Activated CD4-positive, alpha-beta T cell treated with anti-CD3 and anti-CD28 coated beads, Interleukin-2, amount 50 U/mL, for 24 hours (primary cell): ENCODE measurements at regions not wholly inside any gene's neighbourhood (a gene's known extent, or its start where the extent isn't known, plus 50 kb on each side); places are given as distances from the start of the nearest gene placed in this dataset.
"Not testable (repeated sequence)": the region's sequence is repeated elsewhere in the genome, so short reads cannot be mapped to it uniquely, and the experiment has no call there.

Experiments used
- DNase-seq, 2 donors: peaks; one replicate each; pipeline ENCODE4 v3.0.0-alpha.2; 2020; ENCODE audit warnings: low read depth in 1 of 2, low spot score in 1 of 2

DNA sequence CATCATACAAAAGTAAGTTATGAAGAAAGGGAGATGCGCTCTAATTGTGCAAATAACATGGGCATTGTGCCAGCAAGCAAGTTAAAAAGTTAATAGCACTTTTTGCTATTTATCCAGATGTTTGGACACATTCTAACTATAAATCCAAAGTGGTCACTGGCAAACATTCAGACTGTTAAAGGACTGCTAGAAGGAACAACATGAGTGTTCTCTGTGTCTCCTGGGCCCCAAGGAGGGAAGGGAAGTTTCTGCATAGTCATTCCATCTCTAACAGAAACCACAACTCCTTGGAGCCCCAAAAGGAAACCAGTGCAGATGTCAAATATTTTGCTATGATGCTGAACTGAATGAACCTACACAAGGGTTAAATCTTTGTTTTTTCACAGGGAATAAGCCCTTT lies 213.3 kb upstream of the HNRNPA3 start:
- no peak for DNase-seq

DNA sequence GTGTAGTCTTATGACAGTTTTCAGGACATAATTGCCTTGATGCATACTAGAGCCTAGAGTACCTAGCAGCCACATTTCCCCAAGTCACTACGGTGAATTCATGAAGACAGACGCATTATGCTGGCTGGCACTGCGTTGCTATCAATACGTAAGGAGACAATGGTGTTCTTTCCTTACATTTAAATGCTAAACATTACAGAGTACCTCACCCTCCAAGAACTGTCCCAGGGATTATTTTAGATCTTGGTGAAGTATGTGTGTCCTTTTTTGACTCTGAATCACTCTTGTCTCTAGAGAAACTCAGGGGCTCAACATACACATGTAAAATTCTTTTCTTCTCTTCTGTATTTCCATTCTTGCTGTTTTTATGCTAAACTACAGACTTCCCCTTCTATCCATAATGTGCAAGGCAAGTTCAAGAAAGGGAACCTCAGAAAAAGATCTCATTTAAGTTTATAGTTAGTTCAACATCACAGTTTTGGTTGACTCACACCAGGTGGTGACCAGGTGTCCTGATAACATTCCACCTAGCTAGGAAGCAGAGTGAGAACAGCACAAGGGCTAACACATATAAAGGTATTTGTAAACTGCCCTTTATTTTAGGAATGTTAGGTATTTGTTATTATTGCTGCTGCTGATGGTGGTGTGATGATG lies 212.4 kb upstream of the HNRNPA3 start:
- DNase-seq: no peak

DNA sequence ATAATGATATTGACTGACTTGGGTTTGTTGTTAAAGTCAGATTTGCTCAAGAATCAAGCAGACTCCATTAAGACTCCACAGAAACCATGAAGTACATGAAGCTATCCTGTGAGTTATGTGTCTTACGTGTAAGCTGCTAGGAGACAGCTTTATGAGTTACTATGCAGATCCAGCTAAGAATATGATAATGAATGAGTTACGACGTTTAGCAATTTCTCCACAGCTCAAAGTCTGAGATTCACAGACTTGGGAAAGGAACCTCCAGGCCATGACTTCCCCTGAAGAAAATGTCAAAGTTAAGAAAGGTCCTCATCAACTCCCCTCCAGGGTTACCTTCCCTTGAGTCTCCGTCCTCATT lies 211.9 kb upstream of the HNRNPA3 start:
- DNase-seq: no peak

DNA sequence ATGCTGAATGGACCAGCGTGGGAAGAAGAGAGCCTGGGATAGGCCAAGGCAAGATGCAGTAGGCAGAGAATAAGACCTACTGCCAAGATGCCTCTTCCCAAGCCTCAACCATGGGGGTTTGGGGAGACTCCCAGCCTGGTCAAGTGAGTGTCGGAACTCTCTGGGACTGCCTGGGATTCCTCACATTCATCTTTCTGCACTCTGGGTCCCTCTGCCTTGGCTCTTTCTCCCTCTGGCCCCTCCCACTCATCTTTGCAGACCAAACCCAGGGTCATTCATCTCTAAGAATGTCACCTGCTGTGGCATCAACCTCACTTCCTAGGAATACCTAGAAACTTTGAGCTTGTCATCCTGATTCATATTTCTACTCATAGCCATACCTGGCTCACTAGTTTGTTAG lies 211.3 kb upstream of the HNRNPA3 start:
- no peak for DNase-seq

DNA sequence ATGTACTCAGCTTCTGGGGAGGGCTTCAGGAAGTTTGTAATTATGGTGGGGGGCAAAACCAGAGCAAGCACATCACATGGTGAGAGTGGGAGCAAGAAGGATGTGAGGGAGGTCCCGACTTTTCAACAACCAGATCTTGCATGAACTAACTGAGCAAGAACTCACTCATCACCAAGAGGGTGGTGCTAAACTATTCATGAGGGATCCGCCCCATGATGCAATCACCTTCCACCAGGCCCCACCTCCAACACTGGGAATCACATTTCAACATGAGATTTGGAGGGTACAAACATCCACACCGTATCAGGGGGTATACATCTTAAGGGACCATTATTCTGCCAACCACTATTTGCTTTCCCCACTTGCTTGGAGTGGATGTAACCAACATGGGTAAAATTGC lies 209.6 kb upstream of the HNRNPA3 start:
- DNase-seq: no peak

- DNase-seq: not testable (repeated sequence)
These were observed 204.9 kb upstream of the HNRNPA3 start for GRCh38 chr2:177007726-177008125.

- DNase-seq: not testable (repeated sequence)
These were observed 203.9 kb upstream of the HNRNPA3 start for GRCh38 chr2:177008662-177009061.

- no peak for DNase-seq
These were observed 202.4 kb upstream of the HNRNPA3 start for GRCh38 chr2:177010146-177010545.

DNA sequence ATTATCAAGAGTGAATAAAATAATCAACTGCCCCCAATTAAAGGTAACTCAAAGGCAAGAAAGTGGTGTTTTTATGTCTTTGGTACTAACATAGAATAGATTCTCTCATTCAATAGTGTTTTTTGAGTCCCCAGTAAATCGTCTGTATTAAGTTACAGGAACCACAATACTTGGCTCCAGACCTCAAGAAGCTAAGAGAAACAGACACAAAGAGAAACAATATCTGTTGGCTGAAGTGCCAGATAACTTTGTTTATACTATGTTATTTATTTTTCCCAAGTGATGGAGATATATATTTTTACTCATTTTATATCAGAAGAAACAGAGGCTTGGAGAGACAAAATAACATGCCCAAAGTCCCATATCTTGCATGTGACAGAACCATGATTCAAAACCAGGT lies 201.7 kb upstream of the HNRNPA3 start:
- no peak for DNase-seq

DNA sequence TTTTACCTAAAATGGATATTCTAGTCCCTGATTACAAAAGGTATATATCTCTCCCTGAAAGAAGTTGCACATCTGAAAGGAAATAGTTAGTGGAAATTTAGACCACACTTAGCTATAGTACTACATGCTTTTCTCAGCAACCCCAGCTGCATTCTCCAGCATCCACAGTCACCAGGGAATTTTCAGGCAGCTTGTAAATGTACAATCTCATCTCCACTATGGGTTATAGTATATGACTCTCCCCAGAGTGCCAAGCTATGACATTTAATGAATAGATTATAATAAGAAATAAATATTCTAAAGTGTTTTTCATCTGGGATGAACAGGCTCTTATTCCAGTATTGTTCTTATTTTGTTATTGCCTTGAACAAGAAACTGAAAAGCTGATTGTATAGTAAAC lies 197.6 kb upstream of the HNRNPA3 start:
- no peak for DNase-seq

DNA sequence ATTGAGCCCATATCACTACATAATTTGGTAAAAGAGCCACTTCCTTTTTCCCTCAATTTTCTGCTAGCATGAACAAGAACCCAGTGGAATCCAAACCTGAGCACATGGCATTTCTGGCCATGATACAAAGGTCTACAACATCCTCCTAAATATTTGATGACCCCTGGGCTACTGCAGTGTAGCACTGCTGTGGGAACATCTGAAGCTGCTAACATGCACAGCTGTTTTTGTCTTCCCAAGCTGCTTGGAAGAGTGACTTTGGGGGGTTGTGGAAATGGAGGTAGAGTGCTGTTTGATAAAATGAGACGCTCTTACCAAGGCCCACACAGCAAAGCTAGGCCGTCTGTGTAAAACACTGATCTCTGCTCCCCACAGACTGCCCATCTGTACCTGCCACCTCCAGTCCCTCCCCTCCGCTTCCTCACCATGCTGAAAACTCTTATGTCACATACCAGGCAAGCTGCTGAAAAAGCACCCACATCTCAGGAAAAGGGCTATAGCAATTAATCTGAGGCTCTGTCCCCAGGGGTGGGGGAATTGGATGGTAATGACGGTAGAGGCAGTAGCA lies 197.2 kb upstream of the HNRNPA3 start:
- no peak for DNase-seq

- DNase-seq: no peak
These were observed 192.0 kb upstream of the HNRNPA3 start for GRCh38 chr2:177020524-177021119.

GRCh38 chr2:177021706-177022343 lies 190.8 kb upstream of the HNRNPA3 start:
- no peak for DNase-seq

GRCh38 chr2:177024765-177025164 lies 187.8 kb upstream of the HNRNPA3 start:
- no peak for DNase-seq

- DNase-seq: no peak
These were observed 186.3 kb upstream of the HNRNPA3 start for GRCh38 chr2:177026253-177026652.

DNA sequence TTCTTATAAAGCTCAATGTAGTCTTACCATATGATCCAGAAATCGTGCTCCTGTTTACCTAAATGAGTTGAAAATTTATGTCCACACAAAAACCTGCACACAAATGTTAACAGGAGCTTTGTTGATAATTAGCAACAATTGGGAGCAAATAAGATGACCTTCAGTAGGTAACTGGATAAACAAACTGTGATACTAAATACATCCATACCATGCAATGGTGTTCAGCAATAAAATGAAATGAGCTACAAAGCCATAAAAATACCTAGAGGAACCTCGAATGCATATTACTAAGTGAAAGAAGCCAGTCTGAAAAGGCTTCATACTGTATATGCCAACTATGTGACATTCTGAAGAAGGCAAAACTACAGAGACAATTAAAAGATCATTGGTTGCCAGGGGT lies 185.6 kb upstream of the HNRNPA3 start:
- no peak for DNase-seq

- DNase-seq: no peak
These were observed 184.3 kb upstream of the HNRNPA3 start for GRCh38 chr2:177028296-177028695.

- no peak for DNase-seq
These were observed 183.5 kb upstream of the HNRNPA3 start for GRCh38 chr2:177029075-177029474.

DNA sequence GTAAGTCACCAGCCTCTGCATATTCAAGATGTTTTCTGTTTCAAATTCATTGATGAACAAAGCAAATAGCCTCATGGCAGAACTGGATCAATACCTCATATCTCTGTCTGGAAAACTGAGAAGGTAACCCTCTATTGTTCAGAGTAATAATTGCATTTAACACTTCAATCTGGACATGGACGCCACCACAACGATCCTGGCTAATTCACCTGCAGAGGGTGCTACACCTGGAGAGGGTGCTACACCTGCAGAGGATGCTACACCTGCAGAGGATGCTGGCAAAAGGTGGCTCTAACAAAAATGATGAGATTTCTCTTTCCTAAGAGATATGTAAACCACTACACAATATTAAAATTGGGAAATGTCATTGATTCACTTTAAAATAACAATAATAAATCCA lies 183.1 kb upstream of the HNRNPA3 start:
- DNase-seq: no peak

DNA sequence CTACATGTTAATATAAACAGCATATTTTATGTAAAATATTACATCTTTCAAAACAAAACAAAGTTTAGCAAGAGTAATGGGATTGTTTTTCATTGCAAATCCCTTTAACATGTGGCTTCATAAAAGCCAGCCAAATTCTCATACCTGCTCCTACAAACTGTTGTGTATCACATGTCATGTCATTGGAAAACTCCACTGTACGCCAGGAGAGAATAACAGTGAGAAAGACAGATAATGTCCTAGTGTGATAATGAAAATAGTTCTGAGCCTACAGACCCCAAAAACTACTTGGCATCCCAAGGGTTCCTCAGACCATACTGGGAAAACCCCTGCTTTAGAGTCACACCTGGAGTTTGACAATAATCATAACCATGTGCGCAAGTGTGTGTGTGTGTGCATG lies 182.7 kb upstream of the HNRNPA3 start:
- DNase-seq: no peak

DNA sequence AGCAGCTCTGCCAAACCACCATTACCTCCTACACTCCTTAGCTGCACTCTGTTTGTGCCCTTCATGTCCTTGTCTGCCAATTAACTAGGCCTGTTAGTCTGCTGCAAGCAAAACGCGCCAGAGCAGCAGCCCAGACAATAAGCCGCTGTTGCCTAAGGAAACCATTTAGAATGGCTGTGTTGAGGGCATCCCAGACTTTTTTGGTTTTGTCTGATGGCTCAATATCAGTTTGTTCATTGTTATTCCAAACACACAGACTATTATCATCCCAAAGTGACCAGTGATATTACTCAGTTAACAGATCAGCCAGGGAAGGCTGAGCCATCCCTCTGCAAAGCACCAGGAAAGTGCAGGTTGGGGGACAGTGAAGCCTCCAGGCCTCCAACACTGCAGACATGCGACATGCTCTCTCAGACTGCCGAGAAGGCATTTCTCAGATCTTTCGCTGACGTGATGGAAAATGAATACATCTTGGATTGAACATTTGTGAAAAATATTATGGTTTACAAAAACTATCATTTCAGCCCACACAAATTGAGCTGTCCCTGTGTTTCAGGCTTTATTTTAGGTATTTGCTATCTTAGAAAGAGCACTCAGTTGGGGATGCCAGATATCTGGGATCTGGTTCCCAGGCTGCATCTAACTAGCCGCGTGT lies 182.0 kb upstream of the HNRNPA3 start:
- DNase-seq: no peak
